ENCODE measurements at regions not wholly inside any gene's neighbourhood (a gene's known extent, or its start where the extent isn't known, plus 50 kb on each side); places are given as distances from the start of the nearest gene placed in this dataset.

GRCh38 chr10:21336476-21337170 lies 188.9 kb downstream of the SKIDA1 start:
- TF ChIP-seq TAF1 (IDR thresholded peaks at IDR 0.05; ENCODE audit: borderline replicate concordance, insufficient read depth, low read length) (no peak), SIN3A (IDR thresholded peaks at IDR 0.05; ENCODE audit: borderline replicate concordance, insufficient read depth, low read length) (no peak), REST (IDR thresholded peaks at IDR 0.05; ENCODE audit: insufficient read depth in 1 of 2, low read depth in 2 of 2, low read length in 2 of 2) (no peak)

DNA sequence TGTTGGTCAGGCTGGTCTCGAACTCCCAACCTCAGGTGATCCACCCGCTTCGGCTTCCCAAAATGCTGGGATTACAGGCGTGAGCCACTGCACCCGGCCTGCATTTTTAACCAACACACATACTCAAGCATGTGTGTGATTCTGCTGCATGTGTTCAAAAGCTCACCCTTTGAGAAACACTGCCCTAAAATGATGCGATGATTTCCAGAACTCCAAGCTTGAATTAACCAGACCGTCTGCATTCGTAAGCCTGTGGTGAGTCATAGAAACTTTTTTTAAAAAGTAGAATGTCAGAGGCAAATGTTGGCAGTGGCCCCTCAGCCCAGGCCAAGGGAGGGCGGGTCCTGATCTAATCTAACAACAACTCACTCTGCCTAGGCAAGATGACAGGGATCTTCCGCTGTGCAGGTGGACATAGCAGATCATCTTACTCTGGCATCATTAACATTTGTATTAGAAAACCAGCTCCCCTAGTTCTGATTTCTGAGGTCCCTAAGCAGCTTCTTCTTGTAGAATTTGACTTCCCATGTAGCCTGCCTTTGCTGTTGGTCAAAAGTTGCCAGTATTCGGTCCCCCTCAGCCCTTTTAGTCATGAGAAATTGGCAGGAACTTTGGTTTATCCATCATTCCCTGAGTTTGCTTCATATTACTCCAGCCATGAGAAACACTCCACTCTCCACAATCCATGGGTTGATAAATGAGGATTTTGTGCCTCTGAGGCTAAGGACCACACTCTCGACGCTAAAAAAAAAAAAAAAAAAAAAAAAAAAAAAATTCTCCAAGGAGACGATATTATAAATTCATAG lies 190.4 kb downstream of the SKIDA1 start:
- TF ChIP-seq SIN3A (IDR thresholded peaks at IDR 0.05; ENCODE audit: borderline replicate concordance, insufficient read depth, low read length) (no peak), REST (IDR thresholded peaks at IDR 0.05; ENCODE audit: insufficient read depth in 1 of 2, low read depth in 2 of 2, low read length in 2 of 2) (no peak), POLR2AphosphoS5 (IDR thresholded peaks at IDR 0.05; ENCODE audit: low read depth, low read length) (no peak), TAF1 (IDR thresholded peaks at IDR 0.05; ENCODE audit: borderline replicate concordance, insufficient read depth, low read length) (no peak), FOXP2 (optimal IDR thresholded peaks at IDR 0.05; ENCODE audit: borderline replicate concordance, extremely low read depth, extremely low read length, insufficient read depth) (no peak)

- peak; percentile 17 for TF ChIP-seq FOXP2 (optimal IDR thresholded peaks at IDR 0.05; ENCODE audit: borderline replicate concordance, extremely low read depth, extremely low read length, insufficient read depth)
- no peak for TF ChIP-seq SIN3A (IDR thresholded peaks at IDR 0.05; ENCODE audit: borderline replicate concordance, insufficient read depth, low read length)
- TF ChIP-seq REST (IDR thresholded peaks at IDR 0.05; ENCODE audit: insufficient read depth in 1 of 2, low read depth in 2 of 2, low read length in 2 of 2): 0 out of 4 replicates have a peak, but pooled peaks of 1 of the 2 experiments have one; percentile 37
- TF ChIP-seq TAF1 (IDR thresholded peaks at IDR 0.05; ENCODE audit: borderline replicate concordance, insufficient read depth, low read length): no peak
- TF ChIP-seq POLR2AphosphoS5 (IDR thresholded peaks at IDR 0.05; ENCODE audit: low read depth, low read length): no peak
Observed at GRCh38 chr10:21330628-21331020, 194.9 kb downstream of the SKIDA1 start.

DNA sequence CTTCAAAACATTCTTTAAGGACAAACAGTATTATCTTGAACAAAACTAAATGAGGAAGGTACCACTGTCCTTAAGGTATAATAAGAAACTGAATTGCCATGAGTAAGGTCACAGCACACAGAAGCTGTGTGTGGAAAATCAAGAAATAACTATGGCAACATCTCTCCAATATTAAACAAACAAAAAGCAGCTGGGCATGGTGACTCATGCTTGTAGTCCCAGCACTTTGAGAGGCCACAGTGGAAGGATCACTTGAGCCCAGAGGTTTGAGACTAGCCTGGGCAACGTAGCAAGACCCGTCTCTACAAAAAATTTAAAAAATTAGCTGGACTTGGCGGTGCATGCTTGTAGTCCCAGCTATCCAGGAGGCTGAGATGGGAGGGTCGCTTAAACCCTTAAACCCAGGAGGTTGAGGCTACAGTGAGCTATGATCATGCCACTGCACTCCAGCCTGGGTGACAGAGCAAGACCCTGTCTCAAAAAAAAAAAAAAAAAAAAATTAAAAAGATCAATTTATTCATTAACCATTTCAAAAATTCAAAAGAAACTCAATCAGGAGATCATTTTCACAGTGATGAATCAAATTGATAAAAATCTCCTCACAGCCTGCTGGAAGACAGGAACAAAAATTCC lies 195.4 kb downstream of the SKIDA1 start:
- TF ChIP-seq REST (IDR thresholded peaks at IDR 0.05; ENCODE audit: insufficient read depth in 1 of 2, low read depth in 2 of 2, low read length in 2 of 2): no peak
- TF ChIP-seq TAF1 (IDR thresholded peaks at IDR 0.05; ENCODE audit: borderline replicate concordance, insufficient read depth, low read length): no peak
- no peak for TF ChIP-seq SIN3A (IDR thresholded peaks at IDR 0.05; ENCODE audit: borderline replicate concordance, insufficient read depth, low read length)
- TF ChIP-seq FOXP2 (optimal IDR thresholded peaks at IDR 0.05; ENCODE audit: borderline replicate concordance, extremely low read depth, extremely low read length, insufficient read depth): no peak
- TF ChIP-seq POLR2AphosphoS5 (IDR thresholded peaks at IDR 0.05; ENCODE audit: low read depth, low read length): no peak

All from PFSK-1 (cell line).